Smooth muscle cell (in vitro differentiated cells): ENCODE measurements at regions not wholly inside any gene's neighbourhood (a gene's known extent, or its start where the extent isn't known, plus 50 kb on each side); places are given as distances from the start of the nearest gene placed in this dataset.
A peak's percentile ranks its signal among the peaks of the same experiment; 100 is the strongest.

Experiments
- DNase-seq: peaks from one replicate; lab custom pipeline; 2025; ENCODE audit not compliant: unreplicated experiment; lab: John Stamatoyannopoulos, UW
- H2AFZ ChIP-seq: fragments of 200-600 bp; sonication (generic); 2 replicates; pipeline ENCODE4 v1.6.0; 2016; ENCODE audit warnings: antibody characterized with exemption, low read depth, mild to moderate bottlenecking
- H3F3A ChIP-seq: fragments of 200-600 bp; sonication (generic); 2 replicates; pipeline ENCODE4 v1.6.0; 2017; ENCODE audit warnings: antibody characterized with exemption, low read depth
- H3K27ac ChIP-seq: fragments of 200-600 bp; sonication (generic); 2 replicates; pipeline ENCODE4 v1.5.1; 2016; ENCODE audit warnings: low read depth, mild to moderate bottlenecking
- H3K27me3 ChIP-seq: fragments of 200-600 bp; sonication (generic); 2 replicates; pipeline ENCODE4 v1.6.1; 2016; ENCODE audit warnings: low read depth, mild to moderate bottlenecking
- H3K36me3 ChIP-seq: fragments of 200-600 bp; sonication (generic); 2 replicates; pipeline ENCODE4 v1.5.1; 2016; ENCODE audit warnings: low read depth
- H3K4me1 ChIP-seq: fragments of 200-600 bp; sonication (generic); 2 replicates; pipeline ENCODE4 v1.5.1; 2016; ENCODE audit warnings: low read depth
- H3K4me2 ChIP-seq: fragments of 200-600 bp; sonication (generic); 2 replicates; pipeline ENCODE4 v1.6.0; 2016; ENCODE audit warnings: mild to moderate bottlenecking
- H3K4me3 ChIP-seq: fragments of 200-600 bp; sonication (generic); 2 replicates; pipeline ENCODE4 v1.5.1; 2016; ENCODE audit warnings: mild to moderate bottlenecking
- H3K79me2 ChIP-seq: fragments of 200-600 bp; sonication (generic); 2 replicates; pipeline ENCODE4 v1.6.0; 2016; ENCODE audit warnings: low read depth, mild to moderate bottlenecking
- H3K9ac ChIP-seq: fragments of 200-600 bp; sonication (generic); 2 replicates; pipeline ENCODE4 v1.6.0; 2016; ENCODE audit warnings: low read depth
- H3K9me3 ChIP-seq: fragments of 200-600 bp; sonication (generic); replicated peaks from 2 replicates; pipeline ENCODE4 v1.5.1; 2016; ENCODE audit warnings: low read depth
- H4K20me1 ChIP-seq: fragments of 200-600 bp; sonication (generic); 2 replicates; pipeline ENCODE4 v1.6.0; 2016; ENCODE audit warnings: low read depth
- WGBS: methylation state at CpG from one replicate; pipeline ENCODE4 v1.1.7; 2016; ENCODE audit warnings: low lambda C conversion rate; 5-methylcytosine and 5-hydroxymethylcytosine counted together
- TF ChIP-seq, protein P1 (sequence below): fragments of 200-600 bp; sonication (generic); IDR thresholded peaks from 2 replicates; pipeline ENCODE4 v1.5.1; 2017; ENCODE audit warnings: borderline replicate concordance, mild to moderate bottlenecking, antibody characterized with exemption; ENCODE audit not compliant: insufficient read depth, poor library complexity, severe bottlenecking

DNA sequence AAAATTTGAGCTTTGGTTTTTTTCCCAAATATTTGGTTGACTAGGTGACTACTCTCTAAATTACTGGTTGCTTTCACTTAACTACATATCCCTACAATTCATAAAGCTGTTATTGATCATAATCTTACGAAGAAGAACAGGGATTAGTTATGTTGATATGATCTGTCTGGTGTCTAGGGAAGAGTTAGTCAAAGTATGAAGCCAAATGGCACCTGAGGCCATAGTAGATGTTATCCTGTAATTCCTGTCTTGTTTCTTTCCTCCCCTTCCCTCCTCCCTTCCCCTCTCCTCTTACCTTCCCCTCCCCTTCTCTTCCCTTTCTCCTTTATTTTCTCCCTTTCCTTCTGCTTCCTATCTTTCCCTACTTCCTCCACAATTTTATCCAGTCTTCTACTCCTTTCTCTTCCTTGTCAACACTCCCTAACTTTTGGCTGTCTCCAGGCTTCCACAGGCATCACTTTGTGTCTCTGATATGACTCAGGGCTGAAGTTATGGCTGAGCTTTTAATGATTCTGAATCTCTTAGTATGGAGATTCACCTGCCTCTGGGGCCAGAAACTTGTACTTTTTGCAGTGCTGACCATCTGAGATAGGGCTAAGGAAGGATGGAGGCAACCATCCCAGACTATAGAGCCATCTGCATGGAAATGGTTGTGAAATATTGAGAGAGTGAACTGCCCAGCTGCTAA, 149.9 kb upstream of the TCF4 start:
- no peaks in the 10 kb centered on the region for H3K9me3 ChIP-seq
- no peak for DNase-seq
- H3K27ac ChIP-seq = peak overlapping the region; percentile 80
- TF ChIP-seq, protein P1, sequence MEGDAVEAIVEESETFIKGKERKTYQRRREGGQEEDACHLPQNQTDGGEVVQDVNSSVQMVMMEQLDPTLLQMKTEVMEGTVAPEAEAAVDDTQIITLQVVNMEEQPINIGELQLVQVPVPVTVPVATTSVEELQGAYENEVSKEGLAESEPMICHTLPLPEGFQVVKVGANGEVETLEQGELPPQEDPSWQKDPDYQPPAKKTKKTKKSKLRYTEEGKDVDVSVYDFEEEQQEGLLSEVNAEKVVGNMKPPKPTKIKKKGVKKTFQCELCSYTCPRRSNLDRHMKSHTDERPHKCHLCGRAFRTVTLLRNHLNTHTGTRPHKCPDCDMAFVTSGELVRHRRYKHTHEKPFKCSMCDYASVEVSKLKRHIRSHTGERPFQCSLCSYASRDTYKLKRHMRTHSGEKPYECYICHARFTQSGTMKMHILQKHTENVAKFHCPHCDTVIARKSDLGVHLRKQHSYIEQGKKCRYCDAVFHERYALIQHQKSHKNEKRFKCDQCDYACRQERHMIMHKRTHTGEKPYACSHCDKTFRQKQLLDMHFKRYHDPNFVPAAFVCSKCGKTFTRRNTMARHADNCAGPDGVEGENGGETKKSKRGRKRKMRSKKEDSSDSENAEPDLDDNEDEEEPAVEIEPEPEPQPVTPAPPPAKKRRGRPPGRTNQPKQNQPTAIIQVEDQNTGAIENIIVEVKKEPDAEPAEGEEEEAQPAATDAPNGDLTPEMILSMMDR = no peak
- no peak overlapping the region for H3K4me3 ChIP-seq
- H3K9ac ChIP-seq = peak overlapping the region; percentile 4
- no peak overlapping the region for H2AFZ ChIP-seq
- peaks cover 3% of the 10 kb centered on the region for H3F3A ChIP-seq
- H3K4me2 ChIP-seq = no peak overlapping the region
- no peaks in the 10 kb centered on the region for H3K4me1 ChIP-seq
- no peaks in the 10 kb centered on the region for H3K36me3 ChIP-seq
- H3K79me2 ChIP-seq = no peaks in the 10 kb centered on the region
- no peaks in the 10 kb centered on the region for H4K20me1 ChIP-seq
- no peaks in the 10 kb centered on the region for H3K27me3 ChIP-seq
- WGBS = 79% methylated on average over 1 of the region's 1 CpG

DNA sequence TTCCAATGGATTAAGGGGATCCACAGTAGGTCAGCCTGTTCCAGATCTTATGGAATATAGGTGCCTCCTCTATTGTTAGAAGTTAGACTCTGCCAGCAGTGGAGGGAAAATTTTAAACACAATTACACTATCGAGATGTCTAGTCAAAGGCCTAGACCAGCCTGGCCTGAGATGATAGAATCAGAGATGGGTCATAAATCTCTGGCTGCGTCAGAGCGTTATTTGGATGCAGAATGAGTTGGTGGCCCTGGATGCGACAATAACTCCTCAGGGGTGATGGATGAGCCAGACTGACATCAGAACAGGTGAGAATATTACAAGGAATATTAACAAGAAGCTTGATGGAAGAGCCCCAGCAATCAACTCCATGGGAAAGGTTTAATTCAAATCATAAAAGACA, 149.3 kb upstream of the TCF4 start:
- Histone ChIP-seq H3K79me2 (no peaks in the 10 kb centered on the region), H3K9me3 (no peaks in the 10 kb centered on the region), H2AFZ (no peak overlapping the region), H4K20me1 (no peaks in the 10 kb centered on the region), H3K9ac (no peak overlapping the region), H3K27me3 (no peaks in the 10 kb centered on the region), H3K4me2 (no peak overlapping the region), H3K27ac (peak overlapping the region; percentile 80), H3K36me3 (no peaks in the 10 kb centered on the region), H3K4me3 (no peak overlapping the region), H3F3A (peaks cover 4% of the 10 kb centered on the region), H3K4me1 (no peaks in the 10 kb centered on the region)
- no peak for DNase-seq
- TF ChIP-seq, protein P1 = no peak
- 63% methylated on average over 4 of the region's 4 CpGs for WGBS

DNA sequence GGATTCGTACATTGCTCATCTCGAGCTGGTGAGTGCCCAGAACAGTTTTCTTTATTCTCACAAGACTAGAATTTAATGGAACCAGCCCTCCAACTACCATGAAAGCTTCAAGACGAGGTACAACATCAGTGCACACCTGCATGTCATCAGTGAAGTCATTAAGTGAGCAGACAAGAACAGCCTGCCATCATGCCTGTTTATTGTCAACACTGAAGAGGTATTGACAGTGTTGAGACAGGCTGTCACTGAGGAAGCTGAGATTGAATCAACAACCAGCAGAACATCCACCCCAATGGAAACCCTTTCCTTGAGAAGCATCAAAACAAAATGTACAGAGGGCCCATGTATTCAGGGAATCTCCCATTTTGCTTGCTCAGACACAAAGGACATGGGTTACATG, 148.0 kb upstream of the TCF4 start:
- H3K27me3 ChIP-seq = no peaks in the 10 kb centered on the region
- no peaks in the 10 kb centered on the region for H3K79me2 ChIP-seq
- H3K36me3 ChIP-seq = no peaks in the 10 kb centered on the region
- no peaks in the 10 kb centered on the region for H3K4me1 ChIP-seq
- H4K20me1 ChIP-seq = no peaks in the 10 kb centered on the region
- H3F3A ChIP-seq = peaks cover 4% of the 10 kb centered on the region
- H3K4me3 ChIP-seq = no peak overlapping the region
- no peak overlapping the region for H2AFZ ChIP-seq
- H3K9ac ChIP-seq = no peak overlapping the region
- no peak overlapping the region for H3K27ac ChIP-seq
- DNase-seq = no peak
- TF ChIP-seq, protein P1 = no peak
- no peaks in the 10 kb centered on the region for H3K9me3 ChIP-seq
- 71% methylated on average over 3 of the region's 3 CpGs for WGBS
- no peak overlapping the region for H3K4me2 ChIP-seq

DNA sequence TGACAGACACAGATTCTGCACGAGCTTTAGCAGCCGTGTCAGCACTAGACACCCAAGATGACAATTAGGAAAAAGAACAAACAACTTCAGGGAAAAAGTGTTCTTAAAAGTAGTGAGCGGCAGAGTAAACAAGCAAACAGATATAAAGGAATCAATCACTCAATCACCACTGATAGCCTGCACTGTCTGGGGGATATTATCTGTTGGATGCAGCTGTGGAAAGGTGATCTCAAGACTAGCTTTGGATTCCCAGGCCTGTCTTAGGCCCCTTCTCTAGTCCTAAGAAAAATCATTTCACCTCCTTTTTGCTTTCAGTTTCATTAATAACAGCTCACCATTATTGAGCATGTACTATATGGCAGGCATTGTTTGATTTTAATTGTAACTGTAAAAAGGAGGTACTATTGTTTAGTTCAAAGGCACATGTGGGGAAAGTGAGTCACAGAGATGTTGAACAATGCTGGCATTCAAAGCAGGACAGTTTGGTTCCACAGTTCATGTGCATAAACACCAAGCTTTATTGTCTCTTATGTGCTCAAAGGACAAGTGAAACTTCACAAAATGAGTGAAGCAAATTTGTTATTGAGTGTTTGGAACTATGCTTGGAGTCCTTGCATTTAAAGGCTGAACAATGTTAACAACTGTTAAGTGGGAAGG, 147.3 kb upstream of the TCF4 start:
- Histone ChIP-seq H3F3A (peaks cover 4% of the 10 kb centered on the region), H3K9me3 (no peaks in the 10 kb centered on the region), H3K79me2 (no peaks in the 10 kb centered on the region), H4K20me1 (no peaks in the 10 kb centered on the region), H2AFZ (no peak overlapping the region), H3K9ac (no peak overlapping the region), H3K27ac (no peak overlapping the region), H3K4me1 (no peaks in the 10 kb centered on the region), H3K4me3 (no peak overlapping the region), H3K27me3 (no peaks in the 10 kb centered on the region), H3K36me3 (no peaks in the 10 kb centered on the region), H3K4me2 (no peak overlapping the region)
- 56% methylated on average over 3 of the region's 3 CpGs for WGBS
- DNase-seq = no peak
- TF ChIP-seq, protein P1 = no peak
